Endodermal cell (in vitro differentiated cells): ENCODE measurements at regions not wholly inside any gene's neighbourhood (a gene's known extent, or its start where the extent isn't known, plus 50 kb on each side); places are given as distances from the start of the nearest gene placed in this dataset.

Experiments
- DNase-seq: peaks from one replicate; pipeline ENCODE4 v3.0.0-alpha.2; 2017
- H3K27ac ChIP-seq: 2 replicates; pipeline ENCODE4 v1.5.1; 2013; ENCODE audit warnings: mild to moderate bottlenecking, low read depth, low read length, moderate library complexity
- H3K27me3 ChIP-seq: 2 replicates; pipeline ENCODE4 v1.6.1; 2013; ENCODE audit warnings: mild to moderate bottlenecking, low read length, moderate library complexity; ENCODE audit not compliant: insufficient read depth, control insufficient read depth, poor library complexity, severe bottlenecking
- H3K36me3 ChIP-seq: 2 replicates; pipeline ENCODE4 v1.7.0; 2013; ENCODE audit warnings: mild to moderate bottlenecking, low read length, moderate library complexity; ENCODE audit not compliant: control insufficient read depth, insufficient read depth
- H3K4me1 ChIP-seq: one replicate; pipeline ENCODE4 v1.7.0; 2013; ENCODE audit warnings: low read length; ENCODE audit not compliant: control insufficient read depth, insufficient read depth
- H3K4me3 ChIP-seq: 2 replicates; pipeline ENCODE4 v1.5.1; 2013; ENCODE audit warnings: mild to moderate bottlenecking, low read length, moderate library complexity
- H3K9ac ChIP-seq: 2 replicates; pipeline ENCODE4 v1.6.1; 2013; ENCODE audit warnings: mild to moderate bottlenecking, low read length, moderate library complexity; ENCODE audit not compliant: poor library complexity, severe bottlenecking; ENCODE audit errors: extremely low read depth
- H3K9me3 ChIP-seq: 2 replicates; pipeline ENCODE4 v1.6.1; 2013; ENCODE audit warnings: mild to moderate bottlenecking, low read length, moderate library complexity; ENCODE audit not compliant: control insufficient read depth
- H3K27ac Mint-ChIP-seq: 2 replicates; pipeline ENCODE4 v1.8.0; 2020; ENCODE audit warnings: mixed read lengths
- H3K27me3 Mint-ChIP-seq: 2 replicates; pipeline ENCODE4 v1.8.0; 2021; ENCODE audit warnings: mild to moderate bottlenecking, mixed read lengths; ENCODE audit not compliant: insufficient read depth
- H3K36me3 Mint-ChIP-seq: 2 replicates; pipeline ENCODE4 v1.8.0; 2020; ENCODE audit warnings: low read depth, mixed read lengths
- H3K4me1 Mint-ChIP-seq: 2 replicates; pipeline ENCODE4 v1.8.0; 2020; ENCODE audit warnings: mixed read lengths
- H3K4me3 Mint-ChIP-seq: 2 replicates; pipeline ENCODE4 v1.8.0; 2020; ENCODE audit warnings: mild to moderate bottlenecking, moderate library complexity, mixed read lengths
- H3K9me3 Mint-ChIP-seq: 2 replicates; pipeline ENCODE4 v1.8.0; 2020; ENCODE audit warnings: mild to moderate bottlenecking, mixed read lengths
- CTCF ChIP-seq: fragments of 200-600 bp; sonication (generic); conservative IDR thresholded peaks from 2 replicates; pipeline ENCODE4 v1.5.0; 2021; ENCODE audit warnings: antibody characterized with exemption, mild to moderate bottlenecking
- WGBS, 2 experiments: methylation state at CpG; one replicate each; pipeline versions ENCODE4 v1.1.5 to v1.1.7; 2013; ENCODE audit warnings: missing lambda C conversion rate in 2 of 2, mixed read lengths in 1 of 2; ENCODE audit not compliant: insufficient coverage in 1 of 2, insufficient read length in 1 of 2; 5-methylcytosine and 5-hydroxymethylcytosine counted together

- TF ChIP-seq CTCF: no peak
- no peaks in the 10 kb centered on the region for H3K9me3 Mint-ChIP-seq
- no peaks in the 10 kb centered on the region for H3K36me3 Mint-ChIP-seq
- H3K4me1 Mint-ChIP-seq: peaks cover 9% of the 10 kb centered on the region
- Histone ChIP-seq H3K4me1 (no peaks in the 10 kb centered on the region), H3K27me3 (no peaks in the 10 kb centered on the region), H3K9ac (no peak overlapping the region), H3K27ac (no peak overlapping the region), H3K36me3 (no peaks in the 10 kb centered on the region), H3K4me3 (no peak overlapping the region), H3K9me3 (no peaks in the 10 kb centered on the region)
- no peak overlapping the region for H3K4me3 Mint-ChIP-seq
- no peak overlapping the region for H3K27ac Mint-ChIP-seq
- 57% methylated on average over 1 of the region's 1 CpG; no CpG with 5 or more reads in 1 of the 2 experiments for WGBS, 2 experiments
- no peaks in the 10 kb centered on the region for H3K27me3 Mint-ChIP-seq
- no peak for DNase-seq
Observed at GRCh38 chr3:151955356-151955755, 81.9 kb downstream of the SUCNR1 start.

GRCh38 chr3:151960961-151961580 is 87.6 kb downstream of the SUCNR1 start:
- Histone ChIP-seq H3K4me3 (no peak overlapping the region), H3K27ac (no peak overlapping the region), H3K27me3 (no peaks in the 10 kb centered on the region), H3K4me1 (no peaks in the 10 kb centered on the region), H3K36me3 (no peaks in the 10 kb centered on the region), H3K9me3 (no peaks in the 10 kb centered on the region), H3K9ac (no peak overlapping the region)
- no peaks in the 10 kb centered on the region for H3K4me1 Mint-ChIP-seq
- no peak overlapping the region for H3K27ac Mint-ChIP-seq
- no peak for TF ChIP-seq CTCF
- H3K9me3 Mint-ChIP-seq: no peaks in the 10 kb centered on the region
- no peak for DNase-seq
- no peak overlapping the region for H3K4me3 Mint-ChIP-seq
- no peaks in the 10 kb centered on the region for H3K36me3 Mint-ChIP-seq
- WGBS, 2 experiments: 88 to 98% methylated on average over 3 to 4 of the region's 4 CpGs
- no peaks in the 10 kb centered on the region for H3K27me3 Mint-ChIP-seq

- Mint-ChIP-seq H3K27me3 (no peaks in the 10 kb centered on the region), H3K9me3 (peaks cover under 1% of the 10 kb centered on the region), H3K4me1 (no peaks in the 10 kb centered on the region), H3K4me3 (no peak overlapping the region), H3K27ac (no peak overlapping the region), H3K36me3 (no peaks in the 10 kb centered on the region)
- peaks cover 4% of the 10 kb centered on the region for H3K9me3 ChIP-seq
- H3K4me1 ChIP-seq: no peaks in the 10 kb centered on the region
- H3K36me3 ChIP-seq: no peaks in the 10 kb centered on the region
- no peak overlapping the region for H3K27ac ChIP-seq
- WGBS, 2 experiments: 100% methylated on average over 1 of the region's 1 CpG; no CpG with 5 or more reads in 1 of the 2 experiments
- no peak overlapping the region for H3K9ac ChIP-seq
- no peaks in the 10 kb centered on the region for H3K27me3 ChIP-seq
- no peak for TF ChIP-seq CTCF
- H3K4me3 ChIP-seq: no peak overlapping the region
- DNase-seq: no peak
Observed at GRCh38 chr3:151962352-151962751, 88.9 kb downstream of the SUCNR1 start.
